AG04449 (cell line): ENCODE measurements at regions not wholly inside any gene's neighbourhood (a gene's known extent, or its start where the extent isn't known, plus 50 kb on each side); places are given as distances from the start of the nearest gene placed in this dataset.

Experiments
- CTCF ChIA-PET: fragments of 350-600 bp; formaldehyde crosslinking; extraction: SDS; loops from one replicate; lab custom pipeline; 2021; ENCODE audit warnings: antibody characterized with exemption; lab: Yijun Ruan, JAX
- POLR2A ChIA-PET: fragments of 400-600, 350-600 bp; formaldehyde crosslinking; extraction: SDS; loops from one replicate; lab custom pipeline; 2020; ENCODE audit warnings: antibody characterized with exemption, inconsistent platforms; lab: Yijun Ruan, JAX
- DNase-seq: peaks from one replicate; pipeline ENCODE4 v3.0.0-alpha.2; 2010; ENCODE audit warnings: low read depth, low spot score
- H3K4me3 ChIP-seq: 2 replicates; pipeline ENCODE4 v1.5.1; 2011; ENCODE audit warnings: low read depth, mild to moderate bottlenecking, control low read depth, low read length
- CTCF ChIP-seq: IDR thresholded peaks from one replicate; pipeline ENCODE4 v1.5.1; 2011; ENCODE audit warnings: mild to moderate bottlenecking, moderate library complexity, low read length, control low read depth, inconsistent platforms; ENCODE audit not compliant: insufficient read depth; ENCODE audit errors: missing control alignments

GRCh38 chr3:151935446-151935845 lies 62.0 kb downstream of the SUCNR1 start:
- DNase-seq: no peak
- CTCF ChIA-PET: no interaction called here
- POLR2A ChIA-PET: no interaction called here
- no peak for TF ChIP-seq CTCF
- H3K4me3 ChIP-seq: no peak overlapping the region

DNA sequence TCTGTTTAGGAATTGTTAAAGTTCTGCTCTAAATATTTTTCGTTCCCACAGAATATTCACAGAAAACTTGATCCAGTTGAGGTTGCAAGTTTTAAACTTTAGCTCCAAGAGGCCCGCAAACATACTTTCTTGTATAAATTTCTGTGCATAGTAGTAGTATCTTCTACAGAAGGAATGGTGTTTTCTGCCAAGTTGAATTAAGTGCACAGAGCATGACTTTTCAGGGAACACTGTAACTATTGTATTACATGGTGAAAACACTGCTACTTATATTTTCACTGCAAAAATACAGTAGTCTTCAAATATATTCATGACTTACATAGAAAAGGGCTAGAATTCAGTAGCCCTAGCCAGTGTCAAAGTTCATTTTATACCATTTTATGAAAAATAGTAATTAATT lies 67.0 kb downstream of the SUCNR1 start:
- no peak overlapping the region for H3K4me3 ChIP-seq
- TF ChIP-seq CTCF: no peak
- ChIA-PET POLR2A (no interaction called here), CTCF (no interaction called here)
- no peak for DNase-seq

- H3K4me3 ChIP-seq: no peak overlapping the region
- POLR2A ChIA-PET: no interaction called here
- no peak for TF ChIP-seq CTCF
- CTCF ChIA-PET: no interaction called here
- DNase-seq: no peak
Observed at GRCh38 chr3:151943539-151943938, 70.1 kb downstream of the SUCNR1 start.

DNA sequence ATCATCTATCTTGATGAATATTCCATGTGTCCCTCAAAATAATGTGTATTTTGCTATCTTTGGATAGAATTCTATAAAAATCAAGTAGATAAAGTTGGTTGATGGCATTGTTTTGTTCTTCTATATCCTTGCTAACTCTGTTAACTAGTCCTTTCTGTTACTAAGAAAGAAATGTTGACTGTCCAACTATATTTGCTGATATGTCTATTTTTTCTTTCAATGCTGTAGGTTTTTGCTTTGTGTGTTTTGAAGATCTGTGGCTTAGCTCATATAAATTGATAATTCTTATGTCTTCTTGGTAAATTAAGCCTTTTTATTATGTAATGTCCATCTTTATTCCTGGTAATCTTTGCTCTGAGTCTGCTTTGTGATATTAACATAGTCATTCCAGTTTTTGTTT lies 70.9 kb downstream of the SUCNR1 start:
- ChIA-PET CTCF (no interaction called here), POLR2A (no interaction called here)
- no peak overlapping the region for H3K4me3 ChIP-seq
- no peak for TF ChIP-seq CTCF
- DNase-seq: no peak

GRCh38 chr3:151946606-151947005 lies 73.2 kb downstream of the SUCNR1 start:
- no peak overlapping the region for H3K4me3 ChIP-seq
- no peak for TF ChIP-seq CTCF
- DNase-seq: no peak
- POLR2A ChIA-PET: no interaction called here
- CTCF ChIA-PET: no interaction called here

- H3K4me3 ChIP-seq: no peak overlapping the region
- no peak for TF ChIP-seq CTCF
- ChIA-PET CTCF (interaction anchor here (1.3 to 2.0 kb wide), 2 partner anchors 10 kb away, joined by 4 to 8 read pairs; no protein-coding TSS in a partner anchor), POLR2A (no interaction called here)
- no peak for DNase-seq
Observed at GRCh38 chr3:151949706-151950105, 76.3 kb downstream of the SUCNR1 start.
